ENCODE measurements at regions not wholly inside any gene's neighbourhood (a gene's known extent, or its start where the extent isn't known, plus 50 kb on each side); places are given as distances from the start of the nearest gene placed in this dataset.

DNA sequence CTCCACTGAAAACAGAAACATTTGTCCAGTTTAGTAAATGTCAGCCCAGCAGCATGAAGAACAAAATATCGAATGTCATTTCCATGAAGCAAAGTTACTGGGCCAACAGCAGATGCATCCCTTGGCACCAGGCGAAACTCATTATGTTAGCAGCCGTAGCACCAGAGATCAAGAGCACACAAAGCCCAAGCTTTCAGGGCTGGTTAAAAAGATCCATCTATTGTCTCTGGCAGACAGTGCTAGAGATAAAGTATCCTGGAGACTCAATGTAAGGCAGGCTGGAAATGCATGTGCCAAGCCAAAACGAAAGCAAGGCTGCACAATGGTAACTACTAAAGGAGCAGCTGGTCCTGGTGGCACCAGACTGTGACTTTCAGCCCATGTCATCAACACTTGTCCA lies 120.3 kb upstream of the PLEKHG7 start:
- peak; percentile 49 for DNase-seq (ENCODE audit: low read depth)

DNA sequence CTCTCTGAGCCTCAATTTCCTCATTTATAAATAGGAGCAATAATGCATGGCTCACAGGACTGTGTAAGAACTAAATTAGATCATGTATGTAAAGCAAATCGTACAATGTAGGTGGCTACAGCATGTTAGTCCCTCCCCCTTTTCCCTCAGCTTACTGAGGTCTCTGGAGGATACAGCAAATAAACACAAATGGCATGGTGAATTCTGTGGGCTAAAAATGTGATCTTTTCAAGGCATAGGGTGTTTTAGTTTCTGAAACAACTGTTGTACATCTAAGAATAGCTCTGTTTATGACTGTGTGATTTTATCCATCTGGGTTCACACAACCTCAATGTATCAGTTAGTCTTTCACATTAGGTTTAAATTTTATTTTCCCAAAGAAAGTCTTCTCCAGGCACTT lies 121.2 kb upstream of the PLEKHG7 start:
- peak; percentile 16 for DNase-seq (ENCODE audit: low read depth)

DNA sequence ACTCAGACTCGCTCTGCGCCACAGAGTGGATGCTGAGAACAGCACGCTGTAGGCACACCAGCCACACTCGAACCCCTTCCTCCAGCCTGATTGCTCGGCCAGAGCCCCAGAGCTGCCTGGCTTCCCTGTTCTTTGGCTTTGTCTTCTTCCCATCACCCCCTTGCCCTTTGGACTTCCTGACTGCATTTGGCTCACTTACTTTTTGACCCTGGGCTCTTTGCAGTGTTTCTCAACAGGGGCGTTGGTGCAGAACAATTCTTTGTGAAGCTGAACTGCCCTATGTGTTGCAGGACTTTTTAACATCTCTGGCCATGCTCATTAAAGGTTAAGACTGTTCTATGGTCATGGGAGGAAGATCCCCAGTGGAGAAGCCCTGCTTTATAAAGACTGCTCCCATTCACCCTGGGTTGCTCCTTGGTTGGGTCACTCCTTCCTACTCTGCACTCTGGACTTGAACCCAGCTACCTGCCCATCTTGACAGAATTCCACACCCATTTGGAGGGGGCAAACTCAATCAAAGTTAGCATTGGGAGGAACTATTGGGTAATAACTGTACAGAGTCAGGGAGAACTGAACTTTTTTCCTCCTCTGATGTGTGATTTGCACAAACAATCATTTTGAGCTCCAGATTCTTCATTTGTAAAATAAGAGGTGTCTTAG lies 127.7 kb upstream of the PLEKHG7 start:
- no peak for DNase-seq (ENCODE audit: low read depth)

DNA sequence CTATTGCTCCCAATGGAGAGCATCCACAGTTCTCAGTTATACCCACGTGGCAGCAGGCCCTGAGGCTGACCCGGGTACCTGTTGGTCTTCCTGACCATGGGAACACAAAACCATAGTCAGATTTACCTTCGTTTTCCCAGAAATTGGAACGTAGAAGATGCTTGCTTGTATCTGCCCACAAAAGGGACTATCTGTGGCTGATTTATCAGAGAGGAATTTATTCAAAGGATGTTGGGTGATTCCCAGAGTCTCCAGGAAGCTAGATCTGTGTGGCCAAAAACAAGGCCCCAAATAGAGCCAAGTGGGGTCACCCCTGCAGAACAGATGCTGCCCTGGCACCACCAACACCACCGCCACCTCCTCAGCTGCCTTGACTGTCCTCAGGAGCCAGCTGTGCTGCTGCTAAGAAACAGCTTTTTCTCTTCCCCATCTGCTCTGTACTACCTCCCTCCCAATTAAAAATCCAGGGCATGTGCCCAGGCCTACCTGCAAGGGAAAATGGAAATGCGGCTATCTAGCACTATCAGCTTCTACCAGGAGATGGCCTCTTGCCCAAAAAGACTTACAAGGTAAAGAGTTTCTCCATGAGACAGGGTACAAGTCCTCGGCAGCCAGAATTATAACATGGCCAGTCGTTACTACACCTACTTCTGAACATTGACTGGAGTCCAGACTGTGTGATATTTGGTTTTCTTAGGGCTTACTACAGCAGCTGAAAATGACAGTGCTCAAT lies 128.6 kb upstream of the PLEKHG7 start:
- no peak for DNase-seq (ENCODE audit: low read depth)

DNA sequence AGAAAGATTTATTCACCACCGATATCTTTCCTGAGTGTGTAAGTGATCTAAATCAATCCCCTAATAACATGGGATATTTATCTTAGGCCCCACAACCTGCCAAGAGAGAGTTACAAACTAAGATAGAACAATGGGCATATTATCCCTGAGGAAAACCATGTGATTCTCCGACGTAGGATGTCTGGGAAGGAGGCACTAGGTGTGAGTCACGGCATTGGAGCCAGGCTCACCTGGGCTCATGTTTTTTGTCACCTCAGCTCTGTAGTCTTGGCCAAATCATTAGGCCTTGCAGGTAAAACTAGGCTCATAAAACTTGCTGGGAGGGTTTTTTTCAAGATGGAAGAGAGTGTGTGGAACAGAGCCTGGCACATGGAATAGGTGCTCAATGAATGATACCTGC lies 129.7 kb upstream of the PLEKHG7 start:
- no peak for DNase-seq (ENCODE audit: low read depth)

DNA sequence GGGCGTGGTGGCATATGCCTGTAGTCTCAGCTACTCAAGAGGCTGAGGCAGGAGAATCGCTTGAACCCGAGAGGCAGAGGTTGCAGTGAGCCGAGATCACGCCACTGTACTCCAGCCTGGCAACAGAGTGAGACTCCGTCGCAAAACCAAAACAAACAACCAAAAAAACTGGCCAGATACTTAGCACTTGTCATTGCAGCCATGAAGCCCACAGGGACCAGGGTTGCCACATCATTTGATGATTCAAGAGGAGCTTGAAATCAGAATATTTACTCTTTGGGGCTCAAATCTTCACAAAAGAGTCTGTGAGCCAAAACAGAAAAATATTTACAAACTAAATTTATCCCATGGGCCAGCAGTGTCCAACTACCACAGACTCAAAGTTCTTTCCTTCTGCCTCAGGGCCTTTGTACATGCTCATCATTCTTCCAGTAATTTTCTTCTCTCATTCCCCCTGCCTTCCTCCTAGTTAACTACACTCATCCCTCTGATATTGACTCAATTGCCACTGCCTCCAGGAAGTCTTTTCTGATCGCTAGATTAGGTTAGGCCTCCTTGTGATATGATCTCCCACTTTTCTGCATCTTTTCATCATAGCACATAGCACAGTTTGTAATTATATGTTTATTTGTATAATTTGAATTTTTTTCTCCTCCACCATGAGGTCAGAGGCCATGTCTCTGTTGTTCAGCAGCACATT lies 130.8 kb upstream of the PLEKHG7 start:
- DNase-seq (ENCODE audit: low read depth), result peak; percentile 85

DNA sequence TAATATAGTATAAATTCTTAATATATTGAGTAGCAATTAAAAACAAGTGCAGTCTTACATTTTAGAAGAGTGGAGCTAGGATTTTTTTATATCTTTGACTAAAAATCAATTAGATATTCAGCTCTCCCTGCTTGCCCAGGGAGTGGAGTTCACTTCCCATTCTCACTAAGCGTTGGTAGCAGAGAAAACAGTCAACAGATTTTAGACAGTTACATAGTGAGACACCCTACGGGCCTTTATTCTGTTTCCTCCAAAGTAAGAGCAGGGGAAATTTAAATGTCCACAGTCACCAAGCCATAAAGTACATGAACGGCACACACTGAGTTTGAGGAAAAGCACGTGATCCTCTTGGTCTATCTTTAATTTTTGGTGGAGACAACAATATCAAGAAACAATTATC lies 131.6 kb upstream of the PLEKHG7 start:
- DNase-seq (ENCODE audit: low read depth), result no peak

DNA sequence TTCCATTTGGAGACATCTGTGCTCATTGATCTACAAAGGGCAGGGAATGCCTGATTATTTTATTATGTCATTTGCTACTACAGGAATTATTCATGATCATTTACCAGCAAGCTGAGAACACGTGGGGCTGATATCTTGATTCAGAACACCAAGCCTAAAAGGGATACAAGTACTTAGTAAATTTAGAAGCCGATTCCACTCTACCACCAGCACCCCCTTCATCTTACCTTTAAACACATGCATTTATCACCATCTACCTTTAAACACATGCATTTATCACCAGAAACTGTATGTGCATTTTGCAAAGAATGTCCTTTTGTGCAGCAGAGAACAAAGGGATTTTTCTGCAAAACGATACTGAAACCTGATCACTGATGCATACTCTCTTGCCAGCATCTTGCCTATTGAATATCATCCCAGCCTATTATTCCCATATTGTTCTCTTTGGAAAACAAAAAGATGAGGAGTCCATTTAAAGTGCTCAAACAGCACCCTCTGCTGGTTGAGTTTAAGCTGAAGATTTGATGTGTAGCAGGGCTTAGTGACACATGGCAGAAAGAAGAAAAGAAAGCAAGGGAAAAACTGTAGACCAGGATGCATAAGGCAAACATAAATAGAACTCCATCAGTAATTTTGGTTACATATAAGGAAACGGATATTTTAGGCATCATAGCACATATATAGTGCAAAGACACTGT lies 132.6 kb upstream of the PLEKHG7 start:
- DNase-seq (ENCODE audit: low read depth), result peak; percentile 87

DNA sequence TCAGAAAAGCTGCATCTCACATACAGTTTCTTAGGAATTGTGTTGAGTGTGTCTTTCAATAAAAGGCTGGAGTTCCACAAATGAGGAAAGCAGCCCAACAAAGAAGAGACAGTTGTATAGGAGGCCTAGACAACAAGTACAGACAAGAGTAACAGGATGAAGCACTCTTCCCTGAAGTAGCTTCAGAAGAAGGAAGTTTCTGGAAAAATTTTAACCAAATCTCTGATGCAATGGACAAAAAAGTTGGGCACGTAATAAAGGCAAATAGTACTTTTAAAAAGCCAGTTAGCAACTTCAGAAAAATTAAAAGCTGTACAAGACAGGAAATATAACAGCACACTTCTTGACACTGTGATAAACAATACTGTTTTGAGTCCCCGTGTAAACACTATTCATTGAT lies 134.1 kb upstream of the PLEKHG7 start:
- DNase-seq (ENCODE audit: low read depth), result no peak

DNA sequence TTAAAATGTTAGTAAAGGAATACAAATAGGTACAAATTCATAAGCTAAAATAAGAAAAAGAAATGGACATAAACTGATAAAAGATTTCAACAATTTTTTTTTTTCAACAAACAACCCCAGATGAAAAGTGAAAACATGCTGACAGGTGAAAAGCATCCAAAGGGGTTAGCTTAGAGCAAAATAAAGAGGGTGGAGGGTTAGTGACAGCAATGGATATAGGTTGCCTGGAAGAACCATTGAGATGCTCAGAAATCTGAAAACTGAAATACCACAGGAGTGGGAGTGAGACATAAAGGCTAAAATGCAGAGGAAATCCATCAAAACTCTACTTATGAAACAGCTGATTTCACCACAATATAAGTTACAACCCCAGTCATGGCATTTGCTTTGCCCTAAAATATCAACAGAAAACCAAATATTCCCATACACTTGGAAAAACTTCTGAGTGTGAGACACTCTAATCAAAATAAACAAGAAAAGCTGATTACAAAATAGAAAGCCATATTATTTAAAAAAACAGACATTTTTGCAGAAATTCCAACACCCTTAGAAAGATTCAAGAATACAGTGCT lies 136.3 kb upstream of the PLEKHG7 start:
- DNase-seq (ENCODE audit: low read depth), result peak; percentile 67

DNA sequence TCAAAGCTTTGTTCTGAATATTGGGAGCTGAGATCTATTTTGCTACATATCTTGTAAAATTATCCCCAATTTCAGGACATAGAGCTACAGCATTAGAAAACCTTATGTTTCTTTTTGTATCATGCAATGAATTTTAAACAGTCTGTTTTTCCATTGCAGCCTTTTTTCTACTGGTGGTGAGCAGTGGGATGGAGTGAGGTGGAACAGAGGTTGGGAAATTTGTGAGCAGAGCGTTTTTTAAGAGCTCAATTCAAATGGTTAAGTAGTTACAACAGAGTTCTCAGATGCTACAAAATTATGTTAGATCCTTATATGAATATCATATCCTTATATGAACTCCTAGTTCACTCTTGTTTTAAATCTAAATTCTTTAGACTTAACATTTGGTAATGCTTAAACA lies 139.0 kb upstream of the PLEKHG7 start:
- no peak for DNase-seq (ENCODE audit: low read depth)

DNA sequence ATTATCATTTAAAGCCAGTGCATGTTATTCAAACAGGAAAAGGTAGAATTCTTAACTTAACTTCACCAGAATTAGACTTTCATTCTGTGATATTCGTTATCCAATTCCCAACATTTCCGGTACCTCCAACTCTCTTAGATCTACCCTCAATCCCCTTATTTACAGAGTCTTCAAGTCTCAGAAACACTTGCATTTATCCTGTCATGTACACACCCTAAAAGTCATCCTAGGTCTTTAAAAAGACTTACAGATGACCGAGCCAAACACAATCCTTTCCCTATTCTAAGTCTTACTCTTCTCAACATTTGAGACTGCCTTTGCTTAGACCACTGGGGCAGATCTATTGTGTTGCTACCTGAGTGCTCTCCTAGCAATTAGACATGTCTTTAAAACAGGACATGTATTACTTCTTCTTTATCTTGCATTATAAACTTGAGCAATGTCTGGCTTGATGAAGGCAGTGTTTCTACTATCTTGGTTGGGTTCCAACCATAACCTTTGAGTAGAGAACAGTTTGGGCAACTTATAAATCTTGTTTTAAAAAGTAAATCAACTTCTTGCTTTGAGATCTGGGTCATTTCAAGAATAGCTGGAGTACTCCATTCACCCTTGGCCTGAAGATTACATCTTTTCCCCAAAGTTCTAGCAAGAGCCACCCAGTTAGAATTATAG lies 140.6 kb upstream of the PLEKHG7 start:
- DNase-seq (ENCODE audit: low read depth), result peak; percentile 58

DNA sequence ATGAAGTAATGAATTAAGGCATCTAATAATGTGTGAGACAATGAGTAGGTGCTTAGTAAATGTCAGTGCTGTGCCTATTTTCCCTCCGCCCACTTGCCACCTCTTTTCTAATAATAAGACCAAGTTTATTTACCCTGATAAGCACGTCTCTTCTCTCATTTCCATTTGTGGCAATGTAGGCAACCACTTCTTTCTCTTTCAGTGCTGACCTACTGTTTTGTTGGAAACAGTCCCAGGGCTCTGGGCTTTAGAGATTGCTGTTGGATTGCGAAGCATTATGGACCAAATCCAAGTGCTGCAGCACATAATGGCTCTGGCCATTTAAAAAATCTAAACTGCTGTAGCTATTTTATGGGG lies 141.3 kb upstream of the PLEKHG7 start:
- DNase-seq (ENCODE audit: low read depth), result peak; percentile 93

DNA sequence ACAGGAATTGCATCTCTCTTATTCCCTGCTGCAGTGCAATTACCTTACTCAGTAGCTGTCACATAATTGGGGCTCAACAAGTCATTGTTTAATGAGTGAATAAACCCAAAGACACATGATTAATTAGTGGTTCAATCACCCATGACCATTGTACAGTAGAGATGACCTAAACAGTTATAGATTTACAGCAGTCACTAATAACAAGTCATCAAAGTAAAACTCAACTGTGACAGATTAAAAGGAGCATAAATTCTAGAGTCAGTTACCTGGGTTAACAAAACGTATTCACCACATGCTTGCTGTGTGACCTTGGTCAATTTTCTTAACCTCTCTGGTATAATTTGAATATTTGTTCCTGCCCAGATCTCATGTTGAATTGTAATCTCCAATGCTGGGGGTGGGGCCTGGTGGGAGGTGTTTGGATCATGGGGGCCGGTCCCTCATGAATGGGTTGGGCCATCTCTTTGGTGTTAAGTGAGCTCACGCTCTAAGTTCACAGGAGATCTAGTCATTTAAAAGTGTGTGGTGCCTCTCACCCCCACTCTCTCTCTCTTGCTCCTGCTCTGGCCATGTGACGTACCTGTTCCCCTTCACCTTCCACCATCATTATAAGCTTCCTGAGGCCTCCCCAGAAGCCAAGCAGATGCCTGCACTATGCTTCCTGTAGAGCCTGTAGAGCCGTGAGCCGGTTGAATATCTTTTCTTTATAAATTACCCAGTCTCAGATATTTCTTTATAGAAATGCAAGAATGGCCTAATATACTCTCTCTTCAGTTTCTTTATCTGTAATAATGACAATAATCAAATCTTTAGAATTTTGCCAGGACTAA lies 141.9 kb upstream of the PLEKHG7 start:
- no peak for DNase-seq (ENCODE audit: low read depth)

DNA sequence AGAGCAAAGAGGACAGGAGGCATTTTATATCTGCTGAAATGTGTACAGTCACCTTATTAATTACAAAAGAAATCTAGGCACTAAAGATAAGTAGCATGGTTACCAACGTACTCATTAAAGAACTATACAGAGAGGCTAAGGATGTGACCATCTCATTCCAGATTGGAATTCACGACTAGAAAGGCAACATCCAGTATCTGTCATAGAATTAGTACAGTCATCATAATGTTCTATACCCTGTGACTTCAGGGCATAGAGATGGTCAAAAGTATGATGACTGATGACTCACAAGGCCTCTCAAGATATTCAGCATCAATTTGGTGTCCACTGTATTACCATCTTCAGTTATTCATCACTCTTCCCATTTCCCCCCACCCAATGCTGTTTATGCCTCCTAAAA lies 144.0 kb upstream of the PLEKHG7 start:
- DNase-seq (ENCODE audit: low read depth), result no peak

DNA sequence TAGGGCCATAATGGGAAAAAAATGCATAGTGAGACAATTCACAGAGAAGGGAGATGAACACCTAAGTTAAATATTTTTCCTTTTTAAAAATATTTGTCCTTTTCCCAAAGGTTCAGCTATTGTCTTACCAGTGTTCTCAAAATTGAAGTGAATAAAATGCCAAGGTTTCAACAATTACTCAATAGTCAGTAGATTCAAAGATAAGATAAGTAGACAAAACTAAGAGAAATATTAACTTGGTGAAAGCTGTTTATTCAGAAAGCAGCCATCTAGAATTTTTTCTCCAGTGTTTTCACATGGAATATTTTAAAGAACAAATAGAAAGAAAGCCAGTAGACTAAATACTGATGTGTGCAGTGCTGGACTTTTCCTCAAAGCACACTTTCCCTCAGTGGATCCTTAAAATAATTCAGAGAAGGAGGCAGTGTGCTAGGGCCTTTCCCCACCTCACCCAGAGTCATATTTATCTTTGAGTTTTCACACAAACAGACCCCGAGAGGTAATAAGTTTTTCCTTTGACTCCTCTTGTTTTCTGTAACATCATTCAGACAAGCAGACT lies 144.5 kb upstream of the PLEKHG7 start:
- DNase-seq (ENCODE audit: low read depth), result no peak

DNA sequence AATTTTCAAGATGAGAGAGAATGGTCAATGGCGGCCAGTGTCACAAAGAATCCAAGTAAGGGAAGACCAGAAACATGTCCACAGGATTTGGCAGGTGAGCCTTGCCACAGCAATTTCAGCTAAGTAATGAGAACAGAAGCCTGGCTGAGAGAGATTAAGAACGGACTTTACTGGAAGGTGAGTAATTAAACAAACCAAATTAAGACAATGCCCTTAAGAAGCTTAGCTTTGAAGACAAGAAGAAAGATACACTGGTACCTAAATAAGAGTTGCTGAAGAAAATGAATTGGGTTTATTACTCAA lies 145.4 kb upstream of the PLEKHG7 start:
- DNase-seq (ENCODE audit: low read depth), result no peak

DNA sequence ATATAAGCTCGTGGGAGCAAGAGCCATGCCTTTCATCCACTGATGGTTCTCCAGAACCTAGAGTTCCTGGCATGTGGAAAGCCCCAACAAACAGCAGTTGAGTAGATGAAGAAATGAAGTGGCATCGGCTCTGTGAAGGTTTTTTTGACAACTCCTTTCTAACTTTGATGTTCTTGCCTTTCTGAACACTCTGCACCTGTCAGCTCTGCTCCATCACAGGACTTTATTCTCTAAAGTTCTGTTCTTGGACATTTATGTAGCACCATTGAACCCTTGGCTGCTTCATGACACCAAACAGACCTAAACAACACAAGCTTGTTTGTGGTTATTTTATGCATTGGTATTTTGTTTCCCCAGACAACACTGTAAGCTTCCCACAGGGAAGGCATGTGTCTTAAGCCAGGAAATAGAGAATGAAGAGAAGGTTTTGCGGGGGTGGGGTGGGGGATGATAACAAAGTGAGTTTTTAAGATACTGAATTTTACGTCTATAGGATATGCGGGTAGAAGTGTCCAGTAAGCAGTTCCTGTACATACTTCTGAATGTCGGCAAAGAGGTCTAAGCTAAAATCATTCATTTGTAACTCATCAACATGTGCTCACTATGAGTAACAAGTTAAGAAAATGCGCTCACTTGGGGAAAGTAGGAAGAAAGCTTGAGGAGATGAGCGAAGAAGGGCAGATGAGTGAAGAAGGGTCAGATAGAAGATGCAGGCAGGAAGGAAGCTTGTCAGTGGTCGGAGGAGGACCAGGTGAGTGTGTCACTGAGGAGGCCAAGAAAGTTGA lies 146.0 kb upstream of the PLEKHG7 start:
- DNase-seq (ENCODE audit: low read depth), result no peak

DNA sequence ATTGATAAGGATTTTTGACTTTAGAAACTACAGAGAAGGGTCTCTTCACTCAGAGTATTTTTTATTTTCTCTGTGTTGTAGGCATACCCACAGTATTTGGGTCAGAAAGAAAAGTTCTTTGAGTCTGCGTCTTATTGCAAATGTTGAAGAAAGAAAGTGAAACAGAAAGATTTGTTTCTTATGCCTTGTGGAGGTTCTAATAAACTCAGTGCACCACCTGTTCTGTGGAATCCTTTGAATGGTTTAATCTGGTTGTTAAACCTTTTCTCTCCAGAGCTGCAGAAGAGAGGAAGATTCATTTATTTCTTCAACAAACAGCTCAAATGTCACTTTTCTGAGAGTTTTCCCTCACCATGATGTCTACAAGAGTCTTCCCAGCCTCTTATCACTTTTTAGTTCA lies 146.6 kb upstream of the PLEKHG7 start:
- DNase-seq (ENCODE audit: low read depth), result no peak
